AG04450 (cell line): ENCODE measurements at regions not wholly inside any gene's neighbourhood (a gene's known extent, or its start where the extent isn't known, plus 50 kb on each side); places are given as distances from the start of the nearest gene placed in this dataset.
"Not testable (repeated sequence)": the region's sequence is repeated elsewhere in the genome, so short reads cannot be mapped to it uniquely, and the experiment has no call there.

Experiments
- CTCF ChIA-PET: fragments of 300-600, 350-600 bp; formaldehyde crosslinking; extraction: SDS; loops from one replicate; lab custom pipeline; 2022; ENCODE audit warnings: antibody characterized with exemption, inconsistent platforms; lab: Charles Lee
- POLR2A ChIA-PET: fragments of 350-600 bp; formaldehyde crosslinking; extraction: SDS; loops from one replicate; lab custom pipeline; 2021; ENCODE audit warnings: antibody characterized with exemption, inconsistent platforms; lab: Yijun Ruan, JAX
- DNase-seq: peaks from one replicate; pipeline ENCODE4 v3.0.0-alpha.2; 2011; ENCODE audit warnings: low read depth, low spot score
- H3K27ac ChIP-seq: one replicate; pipeline ENCODE4 v1.5.1; 2012; ENCODE audit warnings: low read depth, low read length, control low read depth
- H3K27me3 ChIP-seq: one replicate; pipeline ENCODE4 v1.6.0; 2012; ENCODE audit warnings: low read length; ENCODE audit not compliant: control insufficient read depth, insufficient read depth
- H3K4me3 ChIP-seq: 2 replicates; pipeline ENCODE4 v1.5.1; 2011; ENCODE audit warnings: mild to moderate bottlenecking, low read depth, low read length, control low read depth
- H3K9me3 ChIP-seq: 2 replicates; pipeline ENCODE4 v1.5.1; 2012; ENCODE audit warnings: low read length; ENCODE audit not compliant: control insufficient read depth, insufficient read depth
- CTCF ChIP-seq: IDR thresholded peaks from 2 replicates; pipeline ENCODE4 v1.5.1; 2011; ENCODE audit warnings: low read depth, low read length, control low read depth, inconsistent platforms

GRCh38 chr12:114547636-114548035, 136.3 kb downstream of the TBX3 start:
- Histone ChIP-seq H3K27ac (no peak overlapping the region), H3K4me3 (no peak overlapping the region), H3K9me3 (no peaks in the 10 kb centered on the region; the same call in 1 of the 2 replicates), H3K27me3 (no peaks in the 10 kb centered on the region)
- no peak for TF ChIP-seq CTCF
- POLR2A ChIA-PET: no interaction called here
- DNase-seq: no peak
- CTCF ChIA-PET: interaction anchor here (1.6 kb wide), 1 partner anchor 567 kb away, joined by 6 read pairs; no protein-coding TSS in a partner anchor

GRCh38 chr12:114530417-114530816, 124.5 kb upstream of the TBX5 start:
- POLR2A ChIA-PET: no interaction called here
- TF ChIP-seq CTCF: no peak
- Histone ChIP-seq H3K4me3 (no peak overlapping the region), H3K27ac (no peak overlapping the region), H3K9me3 (no peaks in the 10 kb centered on the region), H3K27me3 (no peaks in the 10 kb centered on the region)
- no peak for DNase-seq
- CTCF ChIA-PET: interaction anchor here (0.6 kb wide), 1 partner anchor 10 kb away, joined by 5 read pairs; no protein-coding TSS in a partner anchor

GRCh38 chr12:114529966-114530365, 124.0 kb upstream of the TBX5 start:
- POLR2A ChIA-PET: no interaction called here
- DNase-seq: no peak
- H3K4me3 ChIP-seq: no peak overlapping the region
- no peak for TF ChIP-seq CTCF
- no peaks in the 10 kb centered on the region for H3K9me3 ChIP-seq
- peaks cover under 1% of the 10 kb centered on the region for H3K27me3 ChIP-seq
- CTCF ChIA-PET: no interaction called here
- no peak overlapping the region for H3K27ac ChIP-seq

GRCh38 chr12:114528766-114529165, 122.8 kb upstream of the TBX5 start:
- DNase-seq: no peak
- H3K4me3 ChIP-seq: no peak overlapping the region
- no peak for TF ChIP-seq CTCF
- no peak overlapping the region for H3K27ac ChIP-seq
- POLR2A ChIA-PET: no interaction called here
- peaks cover 4% of the 10 kb centered on the region for H3K27me3 ChIP-seq
- CTCF ChIA-PET: no interaction called here
- H3K9me3 ChIP-seq: no peaks in the 10 kb centered on the region

GRCh38 chr12:114521160-114521559, 115.2 kb upstream of the TBX5 start:
- POLR2A ChIA-PET, DNase-seq, H3K4me3 ChIP-seq, H3K27me3 ChIP-seq, H3K27ac ChIP-seq, H3K9me3 ChIP-seq: not testable (repeated sequence)
- CTCF ChIA-PET: interaction anchor here (2.6 to 3.3 kb wide), 2 partner anchors 12 to 541 kb away, joined by 11 to 15 read pairs; no protein-coding TSS in a partner anchor
